HEK293T (cell line): ENCODE measurements at regions not wholly inside any gene's neighbourhood (a gene's known extent, or its start where the extent isn't known, plus 50 kb on each side); places are given as distances from the start of the nearest gene placed in this dataset.

Experiments used
- CTCF ChIA-PET: fragments of 350-600 bp; formaldehyde crosslinking; extraction: SDS; loops from one replicate; lab custom pipeline; 2021; ENCODE audit warnings: antibody characterized with exemption, inconsistent platforms; lab: Yijun Ruan, JAX
- POLR2A ChIA-PET: fragments of 350-600 bp; formaldehyde crosslinking; extraction: SDS; loops from one replicate; lab custom pipeline; 2020; ENCODE audit warnings: antibody characterized with exemption, inconsistent platforms; lab: Yijun Ruan, JAX
- DNase-seq: peaks from one replicate; pipeline ENCODE4 v3.0.0; 2012; ENCODE audit warnings: mixed read lengths; ENCODE audit errors: extremely low spot score
- ARNT ChIP-seq: fragments of 450-650 bp; IDR thresholded peaks from 2 replicates; pipeline ENCODE4 v1.6.1; 2017; ENCODE audit warnings: mild to moderate bottlenecking
- BHLHE40 ChIP-seq: fragments of 450-650 bp; IDR thresholded peaks from 2 replicates; pipeline ENCODE4 v1.6.1; 2016; ENCODE audit warnings: mild to moderate bottlenecking, moderate library complexity, borderline replicate concordance
- CTBP1 ChIP-seq: fragments of 450-650 bp; IDR thresholded peaks from 2 replicates; pipeline ENCODE4 v1.6.1; 2016; ENCODE audit warnings: borderline replicate concordance
- ELF4 ChIP-seq: fragments of 450-650 bp; IDR thresholded peaks from 2 replicates; pipeline ENCODE4 v1.6.1; 2017; ENCODE audit warnings: antibody characterized with exemption
- FOXA1 ChIP-seq: fragments of 450-650 bp; IDR thresholded peaks from 2 replicates; pipeline ENCODE4 v1.6.1; 2016; ENCODE audit warnings: mild to moderate bottlenecking
- FOXK2 ChIP-seq: fragments of 450-650 bp; IDR thresholded peaks from 2 replicates; pipeline ENCODE4 v1.6.1; 2016; ENCODE audit warnings: mild to moderate bottlenecking
- FOXM1 ChIP-seq: fragments of 450-650 bp; IDR thresholded peaks from 2 replicates; pipeline ENCODE4 v1.6.1; 2017; ENCODE audit warnings: mild to moderate bottlenecking, borderline replicate concordance
- HDGF ChIP-seq: fragments of 450-650 bp; IDR thresholded peaks from 2 replicates; pipeline ENCODE4 v1.6.1; 2017; ENCODE audit warnings: antibody characterized with exemption, borderline replicate concordance
- L3MBTL2 ChIP-seq: fragments of 450-650 bp; conservative IDR thresholded peaks from 2 replicates; pipeline ENCODE4 v1.6.1; 2016; ENCODE audit warnings: mild to moderate bottlenecking
- LEF1 ChIP-seq: fragments of 450-650 bp; IDR thresholded peaks from 2 replicates; pipeline ENCODE4 v1.6.1; 2017; ENCODE audit warnings: mild to moderate bottlenecking, borderline replicate concordance
- NFRKB ChIP-seq: fragments of 450-650 bp; IDR thresholded peaks from 2 replicates; pipeline ENCODE4 v1.6.1; 2016; ENCODE audit warnings: mild to moderate bottlenecking, moderate library complexity
- SP1 ChIP-seq: fragments of 450-650 bp; IDR thresholded peaks from 2 replicates; pipeline ENCODE4 v1.6.1; 2017
- SUZ12 ChIP-seq: fragments of 450-650 bp; IDR thresholded peaks from 2 replicates; pipeline ENCODE4 v1.6.1; 2016; ENCODE audit warnings: mild to moderate bottlenecking
- TARDBP ChIP-seq: fragments of 450-650 bp; IDR thresholded peaks from 2 replicates; pipeline ENCODE4 v1.6.1; 2016
- ZNF384 ChIP-seq: fragments of 450-650 bp; IDR thresholded peaks from 2 replicates; pipeline ENCODE4 v1.6.1; 2016
- TF ChIP-seq, protein P1 (sequence below): fragments of 450-650 bp; IDR thresholded peaks from 2 replicates; pipeline ENCODE4 v1.6.1; 2016

- DNase-seq, result no peak
- CTCF ChIA-PET, result no interaction called here
- POLR2A ChIA-PET, result no interaction called here
- TF ChIP-seq ELF4 (no peak), ARNT (no peak), ZNF384 (no peak), CTBP1 (no peak), FOXM1 (no peak), HDGF (no peak), SUZ12 (no peak), LEF1 (no peak), SP1 (no peak), TARDBP (no peak), NFRKB (no peak), FOXA1 (no peak), FOXK2 (no peak), BHLHE40 (no peak)
Measured at GRCh38 chr4:146041139-146042004, 102.7 kb upstream of the ZNF827 start.

DNA sequence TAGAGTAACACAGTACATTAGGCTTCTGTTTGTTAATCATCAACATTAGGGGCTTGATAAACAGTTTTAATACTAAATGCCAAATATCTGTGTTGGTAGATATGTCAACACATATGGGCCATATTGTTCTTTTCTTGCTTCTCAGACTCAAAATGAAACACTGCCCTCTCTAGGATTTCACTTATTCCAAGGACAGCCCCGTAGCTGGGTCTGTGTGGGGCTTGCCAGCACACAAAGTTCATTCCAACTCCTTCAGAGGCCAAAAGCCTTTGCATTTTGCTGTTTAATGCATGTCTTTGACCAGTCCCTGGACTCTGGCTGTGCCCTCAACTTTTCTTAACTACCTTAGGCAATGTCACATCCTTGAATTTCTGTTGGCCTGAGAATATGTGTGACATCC, 102.0 kb upstream of the ZNF827 start:
- TF ChIP-seq LEF1 (no peak), CTBP1 (no peak), SUZ12 (no peak), TARDBP (no peak), ARNT (no peak), SP1 (no peak), FOXK2 (no peak), FOXM1 (no peak), NFRKB (no peak), ZNF384 (no peak)
- no peak for DNase-seq
- ChIA-PET POLR2A (no interaction called here), CTCF (no interaction called here)

DNA sequence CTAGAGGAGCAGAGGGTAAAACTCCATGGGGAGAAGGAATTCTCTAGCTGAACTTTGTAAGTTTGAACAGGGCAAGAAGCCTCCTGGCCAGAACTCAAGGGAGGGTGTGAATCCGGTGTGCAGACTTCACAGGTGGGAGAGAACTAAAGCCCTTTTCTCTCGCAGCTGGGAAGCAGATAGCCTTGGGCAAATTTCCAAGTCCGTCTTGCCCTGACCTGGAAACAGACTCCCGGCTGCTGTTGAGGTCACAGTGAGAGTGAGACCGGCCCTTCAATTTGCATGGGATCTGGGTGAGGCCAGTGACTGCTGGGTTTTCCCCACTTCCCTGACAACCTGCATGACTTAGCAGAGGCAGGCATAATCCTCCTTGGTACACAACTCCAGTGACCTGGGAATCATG, 94.5 kb upstream of the ZNF827 start:
- TF ChIP-seq ELF4, result no peak
- POLR2A ChIA-PET, result no interaction called here
- no peak for DNase-seq
- CTCF ChIA-PET, result no interaction called here

GRCh38 chr4:146032234-146032860, 93.7 kb upstream of the ZNF827 start:
- TF ChIP-seq, protein P1, sequence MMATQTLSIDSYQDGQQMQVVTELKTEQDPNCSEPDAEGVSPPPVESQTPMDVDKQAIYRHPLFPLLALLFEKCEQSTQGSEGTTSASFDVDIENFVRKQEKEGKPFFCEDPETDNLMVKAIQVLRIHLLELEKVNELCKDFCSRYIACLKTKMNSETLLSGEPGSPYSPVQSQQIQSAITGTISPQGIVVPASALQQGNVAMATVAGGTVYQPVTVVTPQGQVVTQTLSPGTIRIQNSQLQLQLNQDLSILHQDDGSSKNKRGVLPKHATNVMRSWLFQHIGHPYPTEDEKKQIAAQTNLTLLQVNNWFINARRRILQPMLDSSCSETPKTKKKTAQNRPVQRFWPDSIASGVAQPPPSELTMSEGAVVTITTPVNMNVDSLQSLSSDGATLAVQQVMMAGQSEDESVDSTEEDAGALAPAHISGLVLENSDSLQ, result no peak
- TF ChIP-seq FOXK2, result no peak
- no peak for TF ChIP-seq NFRKB
- TF ChIP-seq HDGF, result no peak
- TF ChIP-seq LEF1, result no peak
- no peak for TF ChIP-seq SUZ12
- no peak for DNase-seq
- POLR2A ChIA-PET, result no interaction called here
- CTCF ChIA-PET, result no interaction called here

- no peak for DNase-seq
- TF ChIP-seq TARDBP (no peak), LEF1 (no peak), CTBP1 (no peak), L3MBTL2 (no peak), HDGF (no peak), FOXM1 (no peak), BHLHE40 (no peak), SP1 (no peak), ZNF384 (no peak), NFRKB (no peak), ARNT (no peak), SUZ12 (no peak), FOXK2 (no peak), FOXA1 (no peak)
- TF ChIP-seq, protein P1, result no peak
- ChIA-PET POLR2A (no interaction called here), CTCF (interaction anchor here (0.7 kb wide), 1 partner anchor 9 kb away, joined by 3 read pairs; no protein-coding TSS in a partner anchor)
Measured at GRCh38 chr4:146029939-146030710, 91.5 kb upstream of the ZNF827 start.

DNA sequence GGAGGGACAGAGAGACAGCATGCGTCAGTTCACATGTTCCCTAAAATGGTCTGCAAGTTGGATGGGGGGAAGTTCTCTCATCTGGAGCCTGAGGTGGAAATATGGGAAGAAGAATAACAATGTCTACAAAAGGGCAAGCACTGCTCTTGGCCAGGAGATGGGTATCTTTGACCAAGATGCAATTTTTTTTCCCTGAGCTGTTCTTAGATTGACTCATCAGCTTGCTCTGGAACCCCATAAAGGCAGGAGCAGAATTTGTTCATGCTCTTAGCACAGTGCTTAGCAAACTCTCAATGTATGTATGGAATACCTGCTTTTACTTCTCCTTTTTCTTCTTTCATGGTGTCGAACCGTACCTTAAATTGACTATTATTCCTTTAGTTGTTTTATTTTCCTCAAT, 90.5 kb upstream of the ZNF827 start:
- no peak for DNase-seq
- POLR2A ChIA-PET, result no interaction called here

More for the DNA sequence above, 90.5 kb upstream of the ZNF827 start:
- TF ChIP-seq SP1 (no peak), LEF1 (no peak), L3MBTL2 (no peak), ZNF384 (no peak), SUZ12 (no peak)
- CTCF ChIA-PET, result no interaction called here
